A673 (cell line): ENCODE measurements at regions not wholly inside any gene's neighbourhood (a gene's known extent, or its start where the extent isn't known, plus 50 kb on each side); places are given as distances from the start of the nearest gene placed in this dataset.

Source experiments
- EZH2 ChIP-seq: fragments of 200-600 bp; sonication (generic); IDR thresholded peaks from 2 replicates; pipeline ENCODE4 v1.6.1; 2017; ENCODE audit warnings: borderline replicate concordance, low read depth, mild to moderate bottlenecking, mixed read lengths, antibody characterized with exemption, low read length; ENCODE audit not compliant: poor library complexity, severe bottlenecking
- TF ChIP-seq, protein P1 (sequence below): fragments of 300-800, 200-600 bp; sonication (generic); conservative IDR thresholded peaks from 2 replicates; pipeline ENCODE4 v1.5.1; 2017; ENCODE audit warnings: low read depth, mild to moderate bottlenecking, antibody characterized with exemption, low read length, moderate library complexity, mixed read lengths

- TF ChIP-seq, protein P1, sequence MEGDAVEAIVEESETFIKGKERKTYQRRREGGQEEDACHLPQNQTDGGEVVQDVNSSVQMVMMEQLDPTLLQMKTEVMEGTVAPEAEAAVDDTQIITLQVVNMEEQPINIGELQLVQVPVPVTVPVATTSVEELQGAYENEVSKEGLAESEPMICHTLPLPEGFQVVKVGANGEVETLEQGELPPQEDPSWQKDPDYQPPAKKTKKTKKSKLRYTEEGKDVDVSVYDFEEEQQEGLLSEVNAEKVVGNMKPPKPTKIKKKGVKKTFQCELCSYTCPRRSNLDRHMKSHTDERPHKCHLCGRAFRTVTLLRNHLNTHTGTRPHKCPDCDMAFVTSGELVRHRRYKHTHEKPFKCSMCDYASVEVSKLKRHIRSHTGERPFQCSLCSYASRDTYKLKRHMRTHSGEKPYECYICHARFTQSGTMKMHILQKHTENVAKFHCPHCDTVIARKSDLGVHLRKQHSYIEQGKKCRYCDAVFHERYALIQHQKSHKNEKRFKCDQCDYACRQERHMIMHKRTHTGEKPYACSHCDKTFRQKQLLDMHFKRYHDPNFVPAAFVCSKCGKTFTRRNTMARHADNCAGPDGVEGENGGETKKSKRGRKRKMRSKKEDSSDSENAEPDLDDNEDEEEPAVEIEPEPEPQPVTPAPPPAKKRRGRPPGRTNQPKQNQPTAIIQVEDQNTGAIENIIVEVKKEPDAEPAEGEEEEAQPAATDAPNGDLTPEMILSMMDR: no peak
- no peak for TF ChIP-seq EZH2
Measured at GRCh38 chr3:118400086-118400485, 634.6 kb downstream of the IGSF11 start.
